HL-60 (cell line): ENCODE measurements at regions not wholly inside any gene's neighbourhood (a gene's known extent, or its start where the extent isn't known, plus 50 kb on each side); places are given as distances from the start of the nearest gene placed in this dataset.

Experiments
- POLR2AphosphoS5 ChIP-seq: IDR thresholded peaks from 2 replicates; pipeline ENCODE4 v1.6.1; 2012; ENCODE audit warnings: low read depth
- TF ChIP-seq, protein P1 (sequence below): IDR thresholded peaks from one replicate; pipeline ENCODE4 v1.5.1; 2011; ENCODE audit warnings: low read length, control low read depth, inconsistent platforms; ENCODE audit not compliant: insufficient read depth

GRCh38 chr9:117473293-117473692 lies 58.4 kb upstream of the ASTN2 start:
- TF ChIP-seq, protein P1, sequence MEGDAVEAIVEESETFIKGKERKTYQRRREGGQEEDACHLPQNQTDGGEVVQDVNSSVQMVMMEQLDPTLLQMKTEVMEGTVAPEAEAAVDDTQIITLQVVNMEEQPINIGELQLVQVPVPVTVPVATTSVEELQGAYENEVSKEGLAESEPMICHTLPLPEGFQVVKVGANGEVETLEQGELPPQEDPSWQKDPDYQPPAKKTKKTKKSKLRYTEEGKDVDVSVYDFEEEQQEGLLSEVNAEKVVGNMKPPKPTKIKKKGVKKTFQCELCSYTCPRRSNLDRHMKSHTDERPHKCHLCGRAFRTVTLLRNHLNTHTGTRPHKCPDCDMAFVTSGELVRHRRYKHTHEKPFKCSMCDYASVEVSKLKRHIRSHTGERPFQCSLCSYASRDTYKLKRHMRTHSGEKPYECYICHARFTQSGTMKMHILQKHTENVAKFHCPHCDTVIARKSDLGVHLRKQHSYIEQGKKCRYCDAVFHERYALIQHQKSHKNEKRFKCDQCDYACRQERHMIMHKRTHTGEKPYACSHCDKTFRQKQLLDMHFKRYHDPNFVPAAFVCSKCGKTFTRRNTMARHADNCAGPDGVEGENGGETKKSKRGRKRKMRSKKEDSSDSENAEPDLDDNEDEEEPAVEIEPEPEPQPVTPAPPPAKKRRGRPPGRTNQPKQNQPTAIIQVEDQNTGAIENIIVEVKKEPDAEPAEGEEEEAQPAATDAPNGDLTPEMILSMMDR: no peak
- TF ChIP-seq POLR2AphosphoS5: no peak
